ENCODE measurements at regions not wholly inside any gene's neighbourhood (a gene's known extent, or its start where the extent isn't known, plus 50 kb on each side); places are given as distances from the start of the nearest gene placed in this dataset.

DNA sequence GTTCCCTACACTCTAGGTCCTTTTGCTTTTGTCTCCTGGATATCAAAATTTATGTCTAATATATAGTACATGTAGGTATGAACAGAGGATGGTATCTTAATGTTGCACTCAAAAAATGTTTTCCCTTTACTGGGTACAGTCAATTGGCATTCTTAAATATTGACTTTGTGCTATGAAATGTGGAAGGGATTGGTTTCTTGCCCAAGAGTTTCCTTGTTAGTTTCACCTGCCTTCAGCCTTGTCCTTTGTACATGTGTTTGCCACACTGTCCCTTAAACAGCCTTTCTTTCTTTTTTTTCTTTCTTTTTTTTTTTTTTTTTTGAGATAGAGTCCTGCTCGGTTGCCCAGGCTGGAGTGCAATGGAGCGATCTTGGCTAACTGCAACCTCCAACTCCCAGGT is 287.1 kb downstream of the SQOR start:
- DNase-seq = no peak
- no peak overlapping the region for H3K27ac ChIP-seq
- no peaks in the 10 kb centered on the region for H3K4me1 ChIP-seq
- no peak overlapping the region for H3K4me3 ChIP-seq
- no peaks in the 10 kb centered on the region for H3K9me3 ChIP-seq
- H3K36me3 ChIP-seq = no peaks in the 10 kb centered on the region
- TF ChIP-seq, protein P1, sequence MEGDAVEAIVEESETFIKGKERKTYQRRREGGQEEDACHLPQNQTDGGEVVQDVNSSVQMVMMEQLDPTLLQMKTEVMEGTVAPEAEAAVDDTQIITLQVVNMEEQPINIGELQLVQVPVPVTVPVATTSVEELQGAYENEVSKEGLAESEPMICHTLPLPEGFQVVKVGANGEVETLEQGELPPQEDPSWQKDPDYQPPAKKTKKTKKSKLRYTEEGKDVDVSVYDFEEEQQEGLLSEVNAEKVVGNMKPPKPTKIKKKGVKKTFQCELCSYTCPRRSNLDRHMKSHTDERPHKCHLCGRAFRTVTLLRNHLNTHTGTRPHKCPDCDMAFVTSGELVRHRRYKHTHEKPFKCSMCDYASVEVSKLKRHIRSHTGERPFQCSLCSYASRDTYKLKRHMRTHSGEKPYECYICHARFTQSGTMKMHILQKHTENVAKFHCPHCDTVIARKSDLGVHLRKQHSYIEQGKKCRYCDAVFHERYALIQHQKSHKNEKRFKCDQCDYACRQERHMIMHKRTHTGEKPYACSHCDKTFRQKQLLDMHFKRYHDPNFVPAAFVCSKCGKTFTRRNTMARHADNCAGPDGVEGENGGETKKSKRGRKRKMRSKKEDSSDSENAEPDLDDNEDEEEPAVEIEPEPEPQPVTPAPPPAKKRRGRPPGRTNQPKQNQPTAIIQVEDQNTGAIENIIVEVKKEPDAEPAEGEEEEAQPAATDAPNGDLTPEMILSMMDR (IDR thresholded peaks at IDR 0.05) = no peak
- no peak for TF ChIP-seq POLR2A (IDR thresholded peaks at IDR 0.05)
- intact Hi-C loops (cut with DNase I; ENCODE audit: low total_unique reads) = no loop called here
- H3K27me3 ChIP-seq = no peaks in the 10 kb centered on the region

DNA sequence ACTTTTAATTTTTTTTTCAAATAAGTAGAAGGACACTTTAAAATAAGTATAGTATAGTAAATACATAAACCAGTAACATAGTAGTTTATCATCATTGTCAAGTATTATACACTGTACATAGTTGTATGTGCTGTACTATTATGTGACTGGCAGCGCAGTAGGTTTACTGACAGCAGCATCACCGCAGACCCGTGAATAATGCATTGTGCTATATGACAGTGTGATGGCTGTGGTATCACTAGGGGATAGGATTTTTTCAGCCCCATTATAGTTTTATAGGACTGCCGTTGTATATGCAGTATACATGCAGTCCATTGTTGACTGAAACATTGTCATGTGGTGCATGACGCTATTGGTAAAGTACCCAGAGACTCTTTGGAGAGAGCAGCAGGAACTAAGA is 306.5 kb downstream of the SQOR start:
- Histone ChIP-seq H3K4me1 (no peaks in the 10 kb centered on the region), H3K27ac (no peak overlapping the region), H3K27me3 (no peaks in the 10 kb centered on the region), H3K36me3 (no peaks in the 10 kb centered on the region), H3K4me3 (no peak overlapping the region), H3K9me3 (no peaks in the 10 kb centered on the region)
- DNase-seq = no peak
- intact Hi-C loops (cut with DNase I; ENCODE audit: low total_unique reads) = no loop called here
- no peak for TF ChIP-seq POLR2A (IDR thresholded peaks at IDR 0.05)
- TF ChIP-seq, protein P1 (IDR thresholded peaks at IDR 0.05) = no peak

DNA sequence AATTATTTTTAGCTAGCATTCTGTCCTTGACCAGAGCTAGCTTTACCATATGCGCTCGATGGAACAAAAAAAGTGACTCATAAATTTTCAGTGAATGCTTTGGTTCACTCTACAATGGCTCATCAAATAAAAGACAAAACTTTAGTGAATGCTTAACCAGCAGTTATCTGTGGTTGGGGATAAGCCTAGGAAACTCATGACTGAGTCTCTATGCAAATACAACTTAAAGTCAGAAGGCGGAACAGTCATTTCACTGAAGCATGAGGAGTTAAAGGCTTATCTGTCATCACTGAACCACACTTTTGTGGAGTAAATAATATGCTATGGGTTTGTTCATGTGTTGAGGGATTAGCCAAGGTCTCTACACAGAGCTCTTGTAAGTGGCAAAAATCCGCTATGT is 308.4 kb downstream of the SQOR start:
- Histone ChIP-seq H3K36me3 (no peaks in the 10 kb centered on the region), H3K4me1 (no peaks in the 10 kb centered on the region), H3K4me3 (no peak overlapping the region), H3K27ac (no peak overlapping the region), H3K27me3 (no peaks in the 10 kb centered on the region), H3K9me3 (no peaks in the 10 kb centered on the region)
- TF ChIP-seq, protein P1 (IDR thresholded peaks at IDR 0.05) = no peak
- intact Hi-C loops (cut with DNase I; ENCODE audit: low total_unique reads) = no loop called here
- no peak for DNase-seq

DNA sequence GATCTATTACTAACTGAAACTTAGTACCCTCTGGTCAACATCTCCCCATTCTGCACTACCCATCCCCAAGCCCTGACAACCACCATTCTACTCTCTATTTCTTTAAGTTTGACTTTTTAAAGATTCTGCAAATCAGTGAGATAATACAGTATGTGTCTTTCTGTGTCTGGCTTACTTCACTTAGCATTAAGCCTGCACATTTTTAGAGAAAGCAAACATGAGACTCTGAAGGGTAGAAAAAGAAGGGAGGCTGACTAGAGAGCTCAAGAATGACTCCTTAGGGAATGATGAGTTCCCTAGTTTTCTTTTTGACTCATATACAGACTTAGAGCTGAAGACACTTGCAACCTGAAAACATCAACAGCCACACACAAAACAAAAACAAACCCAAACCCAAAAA is 311.3 kb downstream of the SQOR start:
- TF ChIP-seq, protein P1 (IDR thresholded peaks at IDR 0.05) = no peak
- TF ChIP-seq POLR2A (IDR thresholded peaks at IDR 0.05) = no peak
- intact Hi-C loops (cut with DNase I; ENCODE audit: low total_unique reads) = no loop called here
- Histone ChIP-seq H3K9me3 (no peaks in the 10 kb centered on the region), H3K27ac (no peak overlapping the region), H3K27me3 (no peaks in the 10 kb centered on the region), H3K36me3 (no peaks in the 10 kb centered on the region), H3K4me1 (no peaks in the 10 kb centered on the region), H3K4me3 (no peak overlapping the region)
- DNase-seq = no peak

DNA sequence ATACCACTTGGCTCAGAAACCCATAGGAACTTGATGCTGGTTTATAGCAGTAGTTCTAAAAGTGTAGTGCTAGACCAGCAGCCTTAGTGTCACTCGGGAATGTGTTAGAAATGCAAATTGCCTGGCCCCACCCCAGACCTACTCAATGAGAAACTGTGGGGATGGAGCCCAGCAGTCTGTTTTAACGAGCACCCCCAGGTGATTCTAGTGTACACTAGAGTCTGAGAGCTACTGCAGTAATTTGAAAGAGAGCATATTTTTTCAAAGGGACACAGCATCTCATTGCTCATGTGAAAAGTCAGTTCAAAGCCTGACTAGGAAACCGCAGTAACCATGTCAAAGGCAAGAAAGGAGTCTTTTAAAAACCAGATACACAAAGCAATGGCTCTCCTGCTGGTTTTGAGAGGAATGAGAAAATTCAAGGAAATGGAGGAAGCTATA is 313.4 kb downstream of the SQOR start:
- no peak for TF ChIP-seq POLR2A (IDR thresholded peaks at IDR 0.05)
- TF ChIP-seq, protein P1 (IDR thresholded peaks at IDR 0.05) = no peak
- no peak overlapping the region for H3K27ac ChIP-seq
- H3K9me3 ChIP-seq = no peaks in the 10 kb centered on the region
- no peaks in the 10 kb centered on the region for H3K4me1 ChIP-seq
- intact Hi-C loops (cut with DNase I; ENCODE audit: low total_unique reads) = no loop called here
- H3K27me3 ChIP-seq = no peaks in the 10 kb centered on the region
- H3K4me3 ChIP-seq = no peak overlapping the region
- H3K36me3 ChIP-seq = no peaks in the 10 kb centered on the region
- DNase-seq = no peak

Measured in uterus (tissue), 3 donors.